ENCODE measurements at regions not wholly inside any gene's neighbourhood (a gene's known extent, or its start where the extent isn't known, plus 50 kb on each side); places are given as distances from the start of the nearest gene placed in this dataset.
"Not testable (repeated sequence)": the region's sequence is repeated elsewhere in the genome, so short reads cannot be mapped to it uniquely, and the experiment has no call there.

DNA sequence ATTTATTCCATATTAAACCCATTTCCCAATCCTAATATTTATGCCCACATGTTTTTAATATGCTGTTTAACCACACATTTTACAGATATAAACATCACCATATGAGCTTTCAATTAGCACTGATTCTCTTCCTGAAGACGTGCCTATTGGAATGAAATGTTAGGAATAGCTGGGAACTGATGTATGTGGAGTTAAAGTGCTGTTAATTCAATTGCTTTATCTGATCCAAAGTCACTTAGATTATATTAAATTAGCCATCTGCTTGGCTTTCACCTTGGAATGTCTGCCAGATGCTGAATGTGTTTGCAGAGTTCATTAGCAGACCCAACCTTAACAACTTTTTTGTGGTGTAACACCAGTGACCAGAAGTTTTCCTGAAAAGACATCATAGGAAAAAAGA is 942.9 kb upstream of the KLHL29 start:
- DNase-seq (ENCODE audit: low read depth) = no peak
- H3K4me3 ChIP-seq (ENCODE audit: low read length) = no peak overlapping the region
- TF ChIP-seq, protein P1, sequence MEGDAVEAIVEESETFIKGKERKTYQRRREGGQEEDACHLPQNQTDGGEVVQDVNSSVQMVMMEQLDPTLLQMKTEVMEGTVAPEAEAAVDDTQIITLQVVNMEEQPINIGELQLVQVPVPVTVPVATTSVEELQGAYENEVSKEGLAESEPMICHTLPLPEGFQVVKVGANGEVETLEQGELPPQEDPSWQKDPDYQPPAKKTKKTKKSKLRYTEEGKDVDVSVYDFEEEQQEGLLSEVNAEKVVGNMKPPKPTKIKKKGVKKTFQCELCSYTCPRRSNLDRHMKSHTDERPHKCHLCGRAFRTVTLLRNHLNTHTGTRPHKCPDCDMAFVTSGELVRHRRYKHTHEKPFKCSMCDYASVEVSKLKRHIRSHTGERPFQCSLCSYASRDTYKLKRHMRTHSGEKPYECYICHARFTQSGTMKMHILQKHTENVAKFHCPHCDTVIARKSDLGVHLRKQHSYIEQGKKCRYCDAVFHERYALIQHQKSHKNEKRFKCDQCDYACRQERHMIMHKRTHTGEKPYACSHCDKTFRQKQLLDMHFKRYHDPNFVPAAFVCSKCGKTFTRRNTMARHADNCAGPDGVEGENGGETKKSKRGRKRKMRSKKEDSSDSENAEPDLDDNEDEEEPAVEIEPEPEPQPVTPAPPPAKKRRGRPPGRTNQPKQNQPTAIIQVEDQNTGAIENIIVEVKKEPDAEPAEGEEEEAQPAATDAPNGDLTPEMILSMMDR (IDR thresholded peaks at IDR 0.05; ENCODE audit: insufficient read depth, low read depth, low read length, missing control alignments) = no peak

DNA sequence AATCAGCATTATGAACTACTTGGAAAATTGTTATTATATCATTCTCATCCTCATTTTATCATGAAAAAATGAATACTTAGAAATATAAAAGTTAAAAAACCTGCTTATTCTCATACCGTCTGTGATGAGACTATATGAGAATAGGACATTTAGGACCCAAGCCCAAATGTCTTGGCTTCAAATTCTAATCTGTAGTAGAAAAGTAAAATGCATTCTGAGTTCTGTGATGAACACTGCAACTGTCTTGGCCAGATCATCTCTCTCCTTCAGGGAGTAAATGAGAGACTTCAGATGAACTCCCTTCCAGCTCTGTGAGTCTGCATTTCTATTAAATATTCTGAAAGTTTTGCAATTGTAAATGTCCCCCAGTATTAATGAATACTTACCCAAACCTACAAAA is 940.7 kb upstream of the KLHL29 start:
- TF ChIP-seq, protein P1 (IDR thresholded peaks at IDR 0.05; ENCODE audit: insufficient read depth, low read depth, low read length, missing control alignments) = no peak
- H3K4me3 ChIP-seq (ENCODE audit: low read length) = no peak overlapping the region

DNA sequence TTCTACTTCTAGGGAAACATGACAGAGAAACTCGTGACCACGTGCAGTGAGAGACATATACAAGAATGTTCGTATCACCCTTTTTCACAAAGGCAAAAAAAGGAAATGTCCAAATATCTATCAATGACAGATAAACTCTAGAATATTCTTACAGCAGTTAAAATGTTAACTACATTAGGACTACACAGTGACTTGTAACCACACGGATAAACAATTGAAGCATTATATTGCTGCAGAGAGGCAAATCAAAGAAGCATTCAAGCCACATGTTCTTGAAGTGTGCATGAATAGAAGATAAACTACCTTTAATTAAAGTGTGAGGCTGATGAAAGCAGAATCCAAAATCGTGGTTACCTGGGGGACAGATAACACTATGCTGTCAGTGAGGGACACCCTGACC is 935.3 kb upstream of the KLHL29 start:
- TF ChIP-seq, protein P1 (IDR thresholded peaks at IDR 0.05; ENCODE audit: insufficient read depth, low read depth, low read length, missing control alignments) = no peak
- no peak overlapping the region for H3K4me3 ChIP-seq (ENCODE audit: low read length)
- DNase-seq (ENCODE audit: low read depth) = no peak

More for the DNA sequence above, 940.7 kb upstream of the KLHL29 start:
- no peak for DNase-seq (ENCODE audit: low read depth)

DNA sequence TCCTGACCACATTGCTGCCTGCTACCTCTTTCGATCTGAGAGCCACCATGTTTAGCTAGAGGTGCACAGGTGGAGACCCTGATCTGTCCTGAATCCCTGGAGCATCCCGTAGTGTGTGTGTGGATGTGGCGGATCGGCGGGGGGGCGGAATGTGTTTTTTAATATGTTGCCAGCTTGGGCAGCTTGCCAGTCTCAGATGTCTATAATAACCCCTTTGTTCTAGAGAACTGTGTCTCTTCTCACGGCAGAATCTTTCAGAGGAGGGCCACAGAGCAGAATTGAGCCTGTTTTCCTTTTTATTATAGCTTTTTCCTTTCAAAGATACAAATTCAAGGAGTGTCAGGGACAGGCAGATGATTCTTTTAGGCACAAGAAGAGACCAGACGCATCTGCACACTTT is 934.1 kb upstream of the KLHL29 start:
- no peak for DNase-seq (ENCODE audit: low read depth)
- H3K4me3 ChIP-seq (ENCODE audit: low read length) = no peak overlapping the region
- TF ChIP-seq, protein P1 (IDR thresholded peaks at IDR 0.05; ENCODE audit: insufficient read depth, low read depth, low read length, missing control alignments) = no peak

DNA sequence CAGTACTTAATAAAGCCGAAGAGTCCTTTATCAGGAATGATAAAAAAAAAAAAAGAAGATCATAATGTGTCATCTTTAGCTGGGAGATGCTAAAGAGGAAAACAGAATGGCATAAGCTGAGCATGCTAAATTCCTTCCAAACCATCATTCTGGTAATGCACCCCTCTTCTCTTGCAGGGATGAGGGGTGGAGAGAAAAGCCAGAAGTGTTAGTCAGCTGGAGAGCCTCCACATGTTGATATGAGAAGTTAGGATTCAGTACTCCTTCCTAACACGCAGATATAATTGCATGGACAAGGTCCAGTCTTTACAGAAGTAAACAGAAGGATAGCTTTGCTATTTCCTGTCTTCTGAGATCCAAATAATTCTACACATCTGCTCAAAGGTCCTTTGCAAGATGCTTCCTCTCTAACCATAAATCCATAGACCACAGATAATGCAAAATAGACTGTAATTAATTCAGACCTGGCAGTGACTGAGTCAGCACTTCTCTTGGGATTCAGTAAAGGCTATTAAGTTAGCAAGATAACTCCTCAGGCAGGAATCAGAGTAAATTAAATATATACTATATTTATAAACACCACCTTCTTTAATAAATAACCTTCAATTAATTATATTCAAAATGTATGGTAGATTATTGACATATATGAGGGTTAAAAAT is 930.0 kb upstream of the KLHL29 start:
- H3K4me3 ChIP-seq (ENCODE audit: low read length) = no peak overlapping the region
- TF ChIP-seq, protein P1 (IDR thresholded peaks at IDR 0.05; ENCODE audit: insufficient read depth, low read depth, low read length, missing control alignments) = no peak

DNA sequence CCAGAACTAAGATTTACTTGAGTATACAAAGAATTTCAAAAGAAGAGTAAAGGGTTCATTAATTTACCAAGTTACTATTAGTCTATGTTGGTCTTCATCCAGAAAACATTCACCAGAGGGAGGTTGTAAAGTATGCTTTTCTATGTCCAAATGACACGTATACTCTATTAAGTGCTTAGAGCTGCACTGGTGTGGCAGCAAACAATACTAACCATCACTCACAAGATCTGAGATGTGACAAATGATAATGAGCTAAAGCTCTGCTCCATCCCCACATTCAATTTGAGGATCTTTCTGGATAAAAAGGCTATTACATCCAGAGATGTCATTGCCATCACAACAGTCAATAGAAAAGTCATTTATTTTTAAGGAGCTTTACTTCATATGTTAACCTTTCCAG is 926.5 kb upstream of the KLHL29 start:
- DNase-seq (ENCODE audit: low read depth) = no peak
- TF ChIP-seq, protein P1 (IDR thresholded peaks at IDR 0.05; ENCODE audit: insufficient read depth, low read depth, low read length, missing control alignments) = no peak

More for the DNA sequence above, 930.0 kb upstream of the KLHL29 start:
- no peak for DNase-seq (ENCODE audit: low read depth)

DNA sequence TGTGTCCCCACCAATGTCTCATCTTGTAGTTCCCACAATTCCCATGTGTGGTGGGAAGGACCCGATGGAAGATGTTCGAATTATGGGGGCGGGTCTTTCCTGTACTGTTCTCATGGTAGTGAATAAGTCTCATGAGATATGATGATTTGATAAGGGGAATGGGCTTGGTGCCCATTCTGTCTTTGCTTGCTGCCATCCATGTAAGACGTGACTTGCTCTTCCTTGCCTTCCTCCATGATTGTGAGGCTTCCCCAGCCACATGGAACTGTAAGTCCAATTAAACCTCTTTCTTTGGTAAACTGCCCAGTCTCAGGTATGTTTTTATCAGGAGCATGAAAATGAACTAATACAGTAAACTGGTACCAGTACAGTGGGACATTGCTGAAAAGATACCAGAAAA is 909.9 kb upstream of the KLHL29 start:
- DNase-seq (ENCODE audit: low read depth); H3K4me3 ChIP-seq (ENCODE audit: low read length): not testable (repeated sequence)

More for the DNA sequence above, 926.5 kb upstream of the KLHL29 start:
- H3K4me3 ChIP-seq (ENCODE audit: low read length) = no peak overlapping the region

Data from epithelial cell of esophagus (primary cell).